Prostate gland (tissue), 2 donors: ENCODE measurements at regions not wholly inside any gene's neighbourhood (a gene's known extent, or its start where the extent isn't known, plus 50 kb on each side); places are given as distances from the start of the nearest gene placed in this dataset.

Experiments used
- DNase-seq: peaks from one replicate; pipeline ENCODE4 v3.0.0-alpha.2; 2019; ENCODE audit warnings: low spot score
- H3K27ac ChIP-seq, 2 donors: fragments of 200-600 bp; sonication (generic); 2 replicates each; pipeline ENCODE4 v1.5.1; 2017 to 2019
- H3K27me3 ChIP-seq: fragments of 200-600 bp; sonication (generic); replicated peaks from 2 replicates; pipeline ENCODE4 v1.5.1; 2019; ENCODE audit not compliant: insufficient read depth
- H3K36me3 ChIP-seq, 2 donors: fragments of 200-600 bp; sonication (generic); 1 replicate in 1 of 2; 2 replicates in 1 of 2; pipeline versions ENCODE4 v1.5.1 to v1.8.1; 2017 to 2019
- H3K4me1 ChIP-seq: fragments of 200-600 bp; sonication (generic); replicated peaks from 2 replicates; pipeline ENCODE4 v1.5.1; 2019
- H3K4me3 ChIP-seq, 2 donors: fragments of 200-600 bp; sonication (generic); 2 replicates each; pipeline ENCODE4 v1.5.1; 2017 to 2019
- H3K9me3 ChIP-seq: fragments of 200-600 bp; sonication (generic); 2 replicates; pipeline ENCODE4 v1.5.1; 2017
- POLR2A ChIP-seq: fragments of 450-650 bp; IDR thresholded peaks from one replicate; pipeline ENCODE4 v1.6.1; 2016; ENCODE audit warnings: antibody characterized with exemption, mild to moderate bottlenecking
- POLR2AphosphoS5 ChIP-seq: sonication (generic); formaldehyde crosslinking; IDR thresholded peaks from one replicate; pipeline ENCODE4 v1.6.1; 2017; ENCODE audit warnings: antibody characterized with exemption
- WGBS: methylation state at CpG from one replicate; pipeline ENCODE4 v1.1.5; 2018; 5-methylcytosine and 5-hydroxymethylcytosine counted together
- intact Hi-C: fragments of 100-400 bp; cut with DNase I; formaldehyde crosslinking; loops from one replicate; pipeline ENCODE4 v1.14.2; 2022
- TF ChIP-seq, protein P1 (sequence below), 4 experiments: fragments of 200-600 bp in 2 of 4; fragments of 450-650 bp in 2 of 4; sonication (generic) in 2 of 4; IDR thresholded peaks; 1 replicate in 3 of 4; 2 replicates in 1 of 4; pipeline ENCODE4 v1.5.1; 2016 to 2019; ENCODE audit warnings: antibody characterized with exemption in 4 of 4, mild to moderate bottlenecking in 2 of 4, moderate library complexity in 2 of 4

DNA sequence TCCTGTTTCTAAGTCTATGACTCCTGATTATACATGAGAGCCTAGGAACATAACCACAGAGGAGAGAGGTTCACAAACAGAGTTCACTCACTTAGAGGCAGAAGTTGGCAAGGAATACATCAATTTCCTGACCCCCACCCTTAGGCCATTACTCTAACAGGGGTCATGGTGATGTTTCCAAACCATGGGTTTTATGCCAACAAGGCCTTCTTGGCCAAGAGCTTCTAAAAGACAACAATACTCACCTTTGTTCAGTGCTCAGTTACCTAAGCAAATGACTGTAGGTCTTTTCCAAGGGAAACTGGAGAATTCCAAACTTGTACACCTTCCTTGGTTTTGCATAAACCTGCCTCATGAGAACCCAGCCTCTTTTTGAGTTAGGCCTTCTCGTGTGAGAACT is 52.6 kb downstream of the ERICH4 start:
- intact Hi-C loops, result no loop called here
- H3K27ac ChIP-seq, result no peak overlapping the region
- 15% methylated on average over 1 of the region's 1 CpG for WGBS

DNA sequence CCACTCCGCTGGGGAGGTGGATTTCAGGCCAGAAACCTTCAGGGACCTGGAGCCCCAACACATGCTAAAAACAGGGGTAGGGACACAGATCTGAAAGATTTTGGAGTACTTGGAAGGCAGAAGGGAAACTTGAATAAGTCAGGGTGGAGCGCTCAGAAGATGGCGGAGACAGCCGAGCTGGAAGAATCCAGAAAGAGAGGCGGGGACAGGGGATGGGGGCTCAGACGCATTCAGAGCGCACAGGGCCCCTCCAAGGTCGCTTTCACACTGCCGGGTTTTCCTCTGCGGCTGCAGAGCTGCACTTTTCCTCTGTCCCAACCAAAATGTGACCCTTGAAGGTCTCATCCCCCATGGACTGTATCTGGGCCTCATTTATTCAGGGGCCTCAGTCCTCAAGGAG is 56.9 kb downstream of the ERICH4 start:
- Histone ChIP-seq H3K27me3 (no peaks in the 10 kb centered on the region), H3K4me1 (no peaks in the 10 kb centered on the region), H3K9me3 (no peaks in the 10 kb centered on the region), H3K4me3 (peak overlapping the region in 1 of 2 donors; percentile 0), H3K36me3 (no peaks in the 10 kb centered on the region), H3K27ac (peak overlapping the region in 1 of 2 donors; percentile 25)
- TF ChIP-seq, protein P1, sequence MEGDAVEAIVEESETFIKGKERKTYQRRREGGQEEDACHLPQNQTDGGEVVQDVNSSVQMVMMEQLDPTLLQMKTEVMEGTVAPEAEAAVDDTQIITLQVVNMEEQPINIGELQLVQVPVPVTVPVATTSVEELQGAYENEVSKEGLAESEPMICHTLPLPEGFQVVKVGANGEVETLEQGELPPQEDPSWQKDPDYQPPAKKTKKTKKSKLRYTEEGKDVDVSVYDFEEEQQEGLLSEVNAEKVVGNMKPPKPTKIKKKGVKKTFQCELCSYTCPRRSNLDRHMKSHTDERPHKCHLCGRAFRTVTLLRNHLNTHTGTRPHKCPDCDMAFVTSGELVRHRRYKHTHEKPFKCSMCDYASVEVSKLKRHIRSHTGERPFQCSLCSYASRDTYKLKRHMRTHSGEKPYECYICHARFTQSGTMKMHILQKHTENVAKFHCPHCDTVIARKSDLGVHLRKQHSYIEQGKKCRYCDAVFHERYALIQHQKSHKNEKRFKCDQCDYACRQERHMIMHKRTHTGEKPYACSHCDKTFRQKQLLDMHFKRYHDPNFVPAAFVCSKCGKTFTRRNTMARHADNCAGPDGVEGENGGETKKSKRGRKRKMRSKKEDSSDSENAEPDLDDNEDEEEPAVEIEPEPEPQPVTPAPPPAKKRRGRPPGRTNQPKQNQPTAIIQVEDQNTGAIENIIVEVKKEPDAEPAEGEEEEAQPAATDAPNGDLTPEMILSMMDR (IDR thresholded peaks at IDR 0.05), result no peak
- TF ChIP-seq POLR2A, result no peak
- TF ChIP-seq POLR2AphosphoS5, result no peak
- no peak for DNase-seq
- intact Hi-C loops, result no loop called here
- 86% methylated on average over 10 of the region's 10 CpGs for WGBS

More for the DNA sequence above, 52.6 kb downstream of the ERICH4 start:
- H3K4me1 ChIP-seq, result no peaks in the 10 kb centered on the region
- H3K36me3 ChIP-seq, result no peaks in the 10 kb centered on the region
- no peaks in the 10 kb centered on the region for H3K9me3 ChIP-seq
- H3K4me3 ChIP-seq, result no peak overlapping the region
- H3K27me3 ChIP-seq, result no peaks in the 10 kb centered on the region
- DNase-seq, result no peak
- TF ChIP-seq POLR2A, result no peak
- TF ChIP-seq, protein P1 (IDR thresholded peaks at IDR 0.05), result no peak
- TF ChIP-seq POLR2AphosphoS5, result no peak

DNA sequence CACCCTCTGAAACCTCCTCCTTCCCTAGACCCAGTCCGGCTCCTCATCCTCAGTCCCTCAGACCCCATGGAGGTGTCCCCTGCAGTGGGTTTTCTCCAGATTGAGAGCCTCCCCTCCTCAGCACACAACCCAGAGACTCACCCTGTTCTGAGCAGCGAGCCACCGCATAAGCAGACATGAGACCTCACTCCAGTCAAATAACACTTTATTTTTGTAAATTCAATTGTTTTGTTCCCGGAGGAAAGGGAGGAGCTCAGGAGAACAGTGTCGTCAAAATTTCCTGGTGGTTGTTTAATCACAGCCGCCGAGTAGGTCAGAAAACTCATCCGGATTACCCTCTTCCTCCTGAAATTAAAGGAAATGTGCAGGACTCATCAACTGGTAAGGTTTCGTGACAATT is 57.5 kb downstream of the ERICH4 start:
- DNase-seq, result no peak
- no peaks in the 10 kb centered on the region for H3K4me1 ChIP-seq
- H3K27ac ChIP-seq, result peak overlapping the region in 1 of 2 donors; percentile 25
- no peaks in the 10 kb centered on the region for H3K36me3 ChIP-seq
- H3K9me3 ChIP-seq, result no peaks in the 10 kb centered on the region
- WGBS, result 88% methylated on average over 9 of the region's 9 CpGs
- no peaks in the 10 kb centered on the region for H3K27me3 ChIP-seq
- peak overlapping the region in 1 of 2 donors; percentile 0 for H3K4me3 ChIP-seq
- TF ChIP-seq POLR2AphosphoS5 (no peak), POLR2A (no peak)
- TF ChIP-seq, protein P1 (IDR thresholded peaks at IDR 0.05), result no peak
- intact Hi-C loops, result no loop called here

DNA sequence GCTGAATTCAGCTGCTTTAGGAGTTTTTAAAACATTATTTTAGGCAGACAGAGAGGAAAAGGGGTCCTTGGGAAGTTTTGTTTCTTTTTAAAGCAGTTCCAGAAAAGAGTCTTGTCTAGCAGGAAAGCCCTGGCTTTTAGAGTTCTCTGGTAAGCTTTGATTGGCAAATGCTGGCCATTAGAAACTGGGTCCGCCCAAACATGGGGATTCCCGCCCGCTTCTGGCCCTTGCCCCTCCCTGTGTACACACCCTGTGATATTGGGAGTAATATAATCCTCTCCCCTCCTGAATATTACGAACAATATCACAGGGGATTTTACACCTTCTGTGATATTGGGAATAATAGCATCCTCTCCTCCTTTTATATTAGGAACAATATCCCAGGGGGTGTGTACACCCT is 58.9 kb downstream of the ERICH4 start:
- no peak for TF ChIP-seq POLR2A
- no peak for TF ChIP-seq POLR2AphosphoS5
- TF ChIP-seq, protein P1 (IDR thresholded peaks at IDR 0.05), result no peak
- Histone ChIP-seq H3K4me3 (no peak overlapping the region), H3K9me3 (no peaks in the 10 kb centered on the region), H3K4me1 (no peaks in the 10 kb centered on the region), H3K27ac (no peak overlapping the region), H3K36me3 (no peaks in the 10 kb centered on the region), H3K27me3 (no peaks in the 10 kb centered on the region)
- intact Hi-C loops, result no loop called here
- WGBS, result 43% methylated on average over 4 of the region's 4 CpGs
- DNase-seq, result no peak

DNA sequence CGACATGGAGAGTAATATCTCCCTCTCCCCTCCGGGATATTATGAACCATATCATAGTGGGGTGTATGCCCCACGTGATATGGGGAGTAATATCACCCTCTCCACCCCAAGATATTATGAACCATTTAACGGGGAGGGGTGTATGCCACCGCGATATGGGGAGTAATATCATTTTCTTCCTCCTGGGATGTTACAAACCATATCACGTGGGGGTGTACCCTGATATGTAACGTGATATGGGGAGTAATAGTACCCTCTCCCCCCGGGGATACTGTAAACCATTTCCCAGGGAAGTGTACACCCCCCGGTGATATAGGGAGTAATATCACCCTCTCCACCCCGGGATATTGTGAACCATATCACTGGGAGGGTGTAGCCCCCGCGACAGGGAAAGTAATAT is 62.1 kb downstream of the ERICH4 start:
- no peak overlapping the region for H3K4me3 ChIP-seq
- H3K4me1 ChIP-seq, result no peaks in the 10 kb centered on the region
- H3K9me3 ChIP-seq, result no peaks in the 10 kb centered on the region
- intact Hi-C loops, result no loop called here
- no peak for DNase-seq
- H3K36me3 ChIP-seq, result no peaks in the 10 kb centered on the region
- H3K27ac ChIP-seq, result no peak overlapping the region
- TF ChIP-seq POLR2A (no peak), POLR2AphosphoS5 (no peak)
- TF ChIP-seq, protein P1 (IDR thresholded peaks at IDR 0.05), result no peak
- WGBS, result 83% methylated on average over 13 of the region's 13 CpGs
- H3K27me3 ChIP-seq, result no peaks in the 10 kb centered on the region
